ENCODE measurements at regions not wholly inside any gene's neighbourhood (a gene's known extent, or its start where the extent isn't known, plus 50 kb on each side); places are given as distances from the start of the nearest gene placed in this dataset.

GRCh38 chr4:65791111-65791811 lies 121.0 kb upstream of the EPHA5 start:
- no peak for DNase-seq (ENCODE audit: low read depth in 2 of 2)

GRCh38 chr4:65789805-65790204 lies 119.5 kb upstream of the EPHA5 start:
- no peak for DNase-seq (ENCODE audit: low read depth in 2 of 2)

- no peak for DNase-seq (ENCODE audit: low read depth in 2 of 2)
Observed at GRCh38 chr4:65789341-65789740, 119.1 kb upstream of the EPHA5 start.

- no peak for DNase-seq (ENCODE audit: low read depth in 2 of 2)
Observed at GRCh38 chr4:65777270-65777669, 107.0 kb upstream of the EPHA5 start.

- no peak for DNase-seq (ENCODE audit: low read depth in 2 of 2)
Observed at GRCh38 chr4:65773636-65774035, 103.3 kb upstream of the EPHA5 start.

- no peak for DNase-seq (ENCODE audit: low read depth in 2 of 2)
Observed at GRCh38 chr4:65747386-65747785, 77.1 kb upstream of the EPHA5 start.

- no peak for DNase-seq (ENCODE audit: low read depth in 2 of 2)
Observed at GRCh38 chr4:65738134-65738533, 67.8 kb upstream of the EPHA5 start.

- DNase-seq (ENCODE audit: low read depth in 2 of 2): no peak
Observed at GRCh38 chr4:65737672-65738071, 67.4 kb upstream of the EPHA5 start.

- no peak for DNase-seq (ENCODE audit: low read depth in 2 of 2)
Observed at GRCh38 chr4:65724973-65725372, 54.7 kb upstream of the EPHA5 start.

All from stimulated activated CD8-positive, alpha-beta memory T cell treated with anti-CD3 and anti-CD28 coated beads, Interleukin-2, amount 100 ng/mL, for 48 hours (primary cell).